ENCODE measurements at regions not wholly inside any gene's neighbourhood (a gene's known extent, or its start where the extent isn't known, plus 50 kb on each side); places are given as distances from the start of the nearest gene placed in this dataset.
"Not testable (repeated sequence)": the region's sequence is repeated elsewhere in the genome, so short reads cannot be mapped to it uniquely, and the experiment has no call there.

DNA sequence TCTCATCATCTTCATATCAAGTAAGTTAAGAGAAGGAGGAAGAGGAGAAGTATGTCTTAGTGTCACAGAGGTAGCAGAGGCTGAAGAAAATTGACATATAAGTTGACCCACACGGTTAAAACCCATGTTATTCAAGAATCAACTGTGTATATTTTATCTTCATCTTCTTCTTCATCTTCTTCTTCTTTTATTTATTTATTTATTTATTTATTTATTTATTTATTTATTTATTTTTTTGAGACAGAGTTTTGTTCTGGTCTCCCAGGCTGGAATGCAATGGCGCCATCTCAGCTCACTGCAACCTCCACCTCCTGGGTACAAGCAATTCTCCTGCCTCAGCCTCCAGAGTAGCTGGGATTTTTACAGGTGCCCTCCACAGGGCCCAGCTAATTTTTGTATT lies 1242.3 kb upstream of the RAG2 start:
- not testable (repeated sequence) for DNase-seq

DNA sequence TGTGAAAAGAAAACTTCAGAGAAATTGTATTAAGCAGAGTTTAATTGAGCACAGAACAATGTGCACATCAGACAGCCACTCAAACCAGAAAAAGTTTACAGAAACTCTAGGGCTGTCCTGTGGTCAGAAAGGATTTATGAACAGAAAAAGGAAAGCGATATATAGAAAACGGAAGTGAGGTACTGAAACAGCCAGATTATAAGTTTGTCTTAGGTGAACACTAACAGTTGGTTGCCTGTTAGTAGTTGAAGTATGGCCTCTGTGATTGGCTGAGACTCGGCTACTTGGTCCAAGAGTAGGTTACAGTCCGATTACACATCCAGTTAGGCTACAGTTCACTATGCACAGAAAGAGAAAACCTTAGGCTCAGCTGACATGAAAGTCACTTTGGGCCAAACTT lies 1232.5 kb upstream of the RAG2 start:
- DNase-seq: no peak

DNA sequence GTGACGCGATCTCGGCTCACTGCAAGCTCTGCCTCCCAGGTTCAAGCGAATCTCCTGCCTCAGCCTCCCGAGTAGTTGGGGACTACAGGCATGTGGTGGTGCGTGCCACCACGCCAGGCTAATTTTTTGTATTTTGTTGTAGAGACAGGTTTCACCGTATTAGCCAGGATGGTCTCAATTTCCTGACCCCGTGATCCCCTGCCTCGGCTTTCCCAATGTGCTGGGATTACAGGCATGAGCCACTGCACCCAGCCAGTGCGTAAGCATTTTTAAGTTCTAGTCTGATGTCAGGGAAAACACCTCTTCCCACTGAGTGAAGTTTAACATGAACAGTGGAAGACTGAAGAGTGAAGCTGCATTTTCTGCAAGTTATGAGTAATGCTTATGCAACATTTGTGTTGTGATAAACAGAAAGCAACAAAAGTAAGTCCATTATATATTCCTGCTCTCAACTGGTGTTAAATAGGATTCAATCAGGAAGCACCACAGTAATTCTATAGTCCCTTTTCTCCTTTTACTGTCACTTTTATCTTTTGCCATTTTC lies 1219.8 kb upstream of the RAG2 start:
- DNase-seq: no peak

DNA sequence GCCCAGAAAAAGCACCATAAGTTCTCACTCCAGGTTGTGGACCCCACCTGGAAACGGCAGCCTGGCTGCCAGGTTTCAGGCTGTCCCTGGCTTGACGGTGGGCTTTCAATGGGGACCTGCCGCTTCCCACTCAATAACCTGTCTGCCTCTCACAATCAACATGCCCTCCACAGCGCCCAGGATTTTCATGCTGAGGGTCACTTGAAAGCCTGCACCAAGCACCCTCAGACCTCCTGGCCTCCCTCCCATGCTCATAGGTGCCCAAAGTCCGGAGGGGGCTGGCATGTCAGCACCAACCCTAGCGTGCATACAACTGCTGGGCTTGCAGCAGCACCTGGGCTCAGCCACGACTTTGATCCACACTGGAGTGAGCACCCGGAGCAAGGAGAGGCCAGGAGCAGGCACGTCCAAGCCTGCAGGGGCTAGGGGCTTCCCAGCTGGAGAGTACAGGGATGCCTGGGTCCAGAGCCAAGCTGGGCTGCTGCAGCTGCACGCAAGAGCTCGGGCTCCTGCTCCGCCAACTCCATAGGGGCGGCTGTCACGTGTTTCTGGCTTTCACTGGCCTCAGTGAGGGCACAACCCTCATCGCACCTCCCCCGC lies 1214.3 kb upstream of the RAG2 start:
- DNase-seq: no peak

DNA sequence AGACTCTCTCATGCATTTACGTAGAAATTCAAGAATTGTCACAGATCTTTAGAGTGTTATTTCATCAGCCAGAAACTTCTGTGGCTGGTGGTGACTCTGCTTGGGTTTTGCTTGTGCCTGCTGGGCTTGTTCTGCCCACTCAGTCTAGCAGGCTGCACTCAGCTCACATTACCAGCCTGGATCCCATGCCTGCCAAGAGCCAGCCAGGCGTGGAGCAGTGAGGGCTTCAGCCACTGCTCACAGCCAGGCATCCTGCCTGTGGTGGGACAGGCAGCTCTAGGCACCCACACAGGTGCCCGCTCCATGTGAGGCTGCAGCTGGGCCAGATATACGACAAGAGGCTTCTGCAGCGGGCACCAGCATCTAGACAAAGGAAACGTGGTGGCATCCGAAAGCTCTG lies 1213.3 kb upstream of the RAG2 start:
- DNase-seq: no peak

DNA sequence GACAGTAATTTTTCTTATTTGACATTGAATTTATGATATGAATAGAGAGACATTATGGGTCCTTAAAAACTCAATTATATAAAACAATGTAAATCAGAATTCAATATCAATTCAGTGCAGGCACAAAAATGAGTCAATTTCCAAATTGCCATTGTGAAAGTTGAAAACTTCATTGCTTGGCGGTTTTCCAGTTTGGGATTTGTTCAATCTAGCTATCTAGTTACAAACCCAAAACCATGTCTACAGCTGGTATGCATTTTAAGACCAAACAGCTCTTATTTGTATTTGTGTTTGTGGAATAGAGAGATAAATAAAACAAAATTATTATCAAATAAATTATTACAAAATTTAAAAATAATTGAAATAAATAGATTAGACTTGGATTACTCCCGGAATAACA lies 1206.6 kb upstream of the RAG2 start:
- DNase-seq: no peak

DNA sequence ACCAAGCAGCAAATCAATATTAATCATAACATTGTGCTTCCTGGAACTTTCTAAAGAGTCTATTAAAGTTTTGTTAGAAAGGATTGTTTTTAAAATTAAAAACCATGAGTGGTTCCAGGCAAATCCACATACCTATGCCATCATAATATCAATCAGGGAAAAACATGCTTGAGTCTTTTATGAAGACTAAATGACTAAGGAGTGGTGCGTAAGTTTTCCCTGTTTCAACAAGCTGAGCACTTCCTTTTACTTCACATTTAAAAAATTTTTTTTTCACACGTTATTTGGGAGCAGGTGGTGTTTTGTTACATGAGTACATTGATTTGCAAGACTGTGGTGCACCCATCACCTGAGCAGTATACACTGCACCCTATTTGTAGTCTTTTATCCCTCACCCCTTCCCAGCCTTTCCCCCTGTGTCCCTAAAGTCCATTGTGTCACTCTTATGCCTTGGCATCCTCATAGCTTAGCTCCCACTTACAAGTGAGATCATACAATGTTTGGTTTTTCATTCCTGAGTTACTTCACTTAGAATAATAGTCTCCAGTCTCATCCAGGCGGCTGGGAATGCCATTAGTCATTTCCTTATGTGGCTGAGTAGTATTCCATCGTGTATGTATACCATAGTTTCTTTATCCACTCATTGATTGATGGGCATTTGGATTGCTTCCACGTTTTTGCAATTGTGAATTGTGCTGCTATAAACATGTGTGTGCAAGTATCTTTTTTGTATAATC lies 1190.3 kb upstream of the RAG2 start:
- no peak for DNase-seq

DNA sequence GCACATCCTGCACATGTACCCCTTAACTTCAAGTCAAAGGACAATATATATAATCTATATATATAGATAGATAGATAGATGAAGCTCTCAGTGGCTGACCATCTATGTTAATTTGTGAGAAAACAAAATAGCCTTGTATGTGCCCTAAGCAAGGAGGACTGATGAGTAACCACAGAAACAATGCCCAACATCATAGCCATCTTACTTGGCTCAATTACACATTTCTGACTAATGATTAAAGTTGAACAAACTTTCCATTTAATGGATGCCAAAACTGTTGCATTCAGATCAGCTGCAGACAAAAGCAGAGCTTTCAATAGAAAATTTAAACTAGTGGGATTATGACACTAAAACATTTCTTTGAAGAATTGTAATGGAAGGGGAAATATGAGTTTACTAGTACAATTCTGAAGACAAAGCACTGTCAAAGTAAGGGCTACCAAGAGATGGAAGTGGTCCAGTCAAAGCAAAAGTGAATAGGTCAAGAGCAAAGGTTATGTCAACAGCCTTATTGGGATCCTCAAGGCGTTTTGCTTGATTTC lies 1188.2 kb upstream of the RAG2 start:
- no peak for DNase-seq

DNA sequence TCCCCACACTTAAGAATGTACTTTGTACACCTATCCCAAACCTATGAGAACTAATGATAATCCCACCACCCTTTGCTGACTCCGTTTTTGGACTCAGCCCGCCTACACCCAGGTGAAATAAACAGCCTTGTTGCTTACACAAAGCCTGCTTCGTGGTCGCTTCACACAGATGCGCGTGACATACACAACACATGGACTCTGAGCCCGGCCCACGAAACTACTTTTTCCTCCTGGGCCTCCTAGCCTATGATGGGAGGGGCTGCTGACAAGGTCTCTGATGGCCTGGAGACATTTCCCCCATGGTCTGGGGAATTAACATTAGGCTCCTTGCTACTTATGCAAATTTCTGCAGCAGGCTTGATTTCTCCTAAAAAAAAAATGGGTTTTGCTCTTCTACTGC lies 1176.4 kb upstream of the RAG2 start:
- no peak for DNase-seq

DNA sequence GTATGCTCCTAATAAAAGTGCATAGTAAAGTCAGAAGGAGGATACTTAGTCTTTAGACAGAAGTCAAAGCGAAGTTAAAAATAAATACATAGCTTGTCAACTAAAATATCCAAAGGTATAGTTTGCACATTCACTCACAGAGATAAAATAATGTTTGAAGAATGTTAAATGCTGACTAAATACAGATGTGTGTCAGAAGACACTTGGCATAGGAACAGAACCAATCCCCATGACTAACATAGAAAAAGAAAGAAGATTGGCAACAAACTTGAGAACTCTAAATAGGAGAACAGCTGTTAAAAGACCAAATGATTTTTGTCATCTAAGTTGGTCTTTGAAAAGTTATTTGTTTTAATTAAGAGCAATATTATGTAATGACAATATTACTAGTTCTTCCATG lies 1172.1 kb upstream of the RAG2 start:
- DNase-seq: no peak

DNA sequence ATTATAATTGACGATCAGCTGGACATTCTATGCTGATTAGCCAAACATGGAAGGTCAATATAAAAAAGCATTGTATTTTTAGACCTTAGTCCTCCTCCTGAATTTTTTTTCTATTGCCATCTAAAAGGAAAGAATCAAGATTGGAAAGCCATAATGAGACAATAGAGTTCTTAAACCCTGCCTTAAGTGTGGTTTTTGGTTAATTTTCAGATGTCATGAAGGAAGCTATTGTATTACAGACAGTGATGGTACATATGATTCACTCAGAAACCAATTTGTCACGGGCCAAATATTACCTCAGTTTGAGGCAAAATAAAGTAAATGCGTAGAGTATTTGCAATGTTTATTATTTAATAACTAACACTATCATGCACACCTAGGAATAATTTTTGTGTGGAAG lies 1164.0 kb upstream of the RAG2 start:
- no peak for DNase-seq

DNA sequence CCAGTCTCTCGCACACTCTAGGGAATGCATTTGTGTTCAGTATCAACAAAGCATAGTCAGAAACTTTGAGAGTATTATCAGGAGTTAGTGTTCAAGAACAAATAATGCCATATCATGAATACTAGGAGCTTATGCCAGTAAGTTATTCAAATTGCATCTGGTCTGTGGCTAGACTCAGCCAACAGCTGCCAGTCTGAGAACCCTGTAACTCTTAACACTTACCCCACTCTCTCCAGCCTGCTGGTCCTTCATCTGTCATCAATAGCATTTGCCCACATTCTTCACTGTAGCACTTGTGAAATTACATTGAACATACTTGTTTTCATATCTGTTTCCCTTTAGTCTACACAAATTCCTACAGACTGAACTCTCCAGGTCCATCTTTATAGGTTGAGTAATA lies 1157.5 kb upstream of the RAG2 start:
- DNase-seq: no peak

DNA sequence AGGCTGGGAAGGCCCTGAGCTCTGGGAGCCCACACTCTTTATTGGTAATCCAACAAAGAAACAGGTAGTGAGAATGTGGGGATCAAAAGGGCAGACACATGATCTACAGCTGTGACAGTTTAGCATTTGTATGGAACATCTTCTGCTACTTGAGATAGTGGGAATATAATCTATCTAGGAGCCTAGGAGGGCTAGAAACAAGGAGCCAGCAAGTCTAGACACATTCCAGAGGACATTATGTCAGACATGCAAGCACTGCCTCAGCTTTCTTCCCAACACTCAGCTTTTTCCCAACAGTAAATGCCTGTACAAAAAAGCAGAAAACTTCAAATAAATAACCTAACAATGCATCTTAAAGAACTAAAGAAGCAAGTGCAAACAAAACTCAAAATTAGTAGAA lies 1150.6 kb upstream of the RAG2 start:
- DNase-seq: no peak

DNA sequence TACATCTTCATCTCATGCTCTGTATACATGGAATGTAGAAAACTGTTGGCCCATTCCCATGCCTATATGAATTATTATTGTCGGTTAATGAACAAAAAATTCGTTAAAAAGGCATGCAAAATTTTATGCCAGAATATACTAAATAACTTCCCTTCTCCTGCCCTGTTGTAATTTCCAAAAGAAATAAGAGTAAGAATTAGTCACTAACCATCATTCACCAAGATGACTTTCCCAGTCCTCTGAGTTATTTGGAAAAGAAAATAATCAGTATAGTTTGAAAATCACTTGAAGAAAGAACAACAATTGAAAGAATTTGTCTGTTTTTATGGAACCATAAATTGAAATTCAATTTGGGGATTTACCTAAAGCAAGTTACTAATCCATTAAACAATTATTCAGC lies 1149.1 kb upstream of the RAG2 start:
- no peak for DNase-seq

DNA sequence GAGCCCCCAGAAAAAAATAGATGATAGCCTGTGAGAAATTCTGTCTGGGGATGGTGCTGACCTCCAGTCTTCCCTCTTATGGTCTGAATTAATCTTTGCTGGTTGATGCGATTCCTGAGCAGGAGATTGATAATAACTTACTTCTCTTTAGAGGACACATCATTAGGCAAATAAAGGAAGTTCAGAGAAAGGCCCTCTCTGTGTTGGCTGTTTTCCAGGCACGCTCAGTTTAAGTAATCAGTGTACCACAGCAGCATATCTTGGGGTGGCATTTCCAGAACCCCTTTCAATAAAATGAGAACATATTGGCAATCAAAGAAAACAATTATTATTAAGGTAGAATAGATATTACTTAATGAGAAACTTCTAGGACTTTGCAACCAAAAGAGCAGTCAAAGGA lies 1129.3 kb upstream of the RAG2 start:
- no peak for DNase-seq

DNA sequence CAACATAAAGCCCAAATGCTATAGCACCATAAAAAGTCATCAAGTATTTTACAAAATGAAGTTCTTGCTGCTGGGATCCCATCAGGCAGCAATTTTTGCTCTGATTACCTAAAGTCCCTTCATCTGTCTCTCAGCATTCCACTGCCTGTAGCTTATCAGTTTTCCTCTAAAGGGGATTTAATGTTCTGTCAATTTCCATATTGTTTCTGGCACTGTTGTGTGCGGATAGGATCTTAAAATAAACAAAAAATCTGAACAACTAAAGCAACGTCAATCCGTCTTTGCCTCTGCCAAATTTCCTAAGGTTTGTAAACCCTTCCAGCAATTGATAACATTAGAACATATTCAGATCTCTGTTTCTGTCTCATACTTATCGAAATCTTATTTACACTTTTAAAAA lies 1126.3 kb upstream of the RAG2 start:
- DNase-seq: no peak

DNA sequence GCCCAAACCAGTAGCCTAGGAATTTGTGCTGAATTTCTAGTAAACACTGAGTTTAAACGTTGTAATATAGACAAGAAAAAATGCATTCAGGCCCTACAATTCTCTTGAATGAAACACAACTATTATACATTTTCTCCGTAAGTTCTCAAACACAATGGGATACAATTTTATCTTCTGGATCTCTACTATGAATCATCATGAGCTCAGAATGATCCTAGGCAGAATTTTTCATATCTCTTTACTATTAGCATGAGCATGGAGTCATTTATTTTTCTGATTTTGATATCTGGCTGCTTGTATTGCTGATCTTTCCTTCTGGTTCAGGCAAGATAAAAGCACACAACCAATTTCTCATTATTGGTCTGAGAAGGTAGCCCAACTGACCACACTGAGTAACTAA lies 1123.4 kb upstream of the RAG2 start:
- DNase-seq: no peak

DNA sequence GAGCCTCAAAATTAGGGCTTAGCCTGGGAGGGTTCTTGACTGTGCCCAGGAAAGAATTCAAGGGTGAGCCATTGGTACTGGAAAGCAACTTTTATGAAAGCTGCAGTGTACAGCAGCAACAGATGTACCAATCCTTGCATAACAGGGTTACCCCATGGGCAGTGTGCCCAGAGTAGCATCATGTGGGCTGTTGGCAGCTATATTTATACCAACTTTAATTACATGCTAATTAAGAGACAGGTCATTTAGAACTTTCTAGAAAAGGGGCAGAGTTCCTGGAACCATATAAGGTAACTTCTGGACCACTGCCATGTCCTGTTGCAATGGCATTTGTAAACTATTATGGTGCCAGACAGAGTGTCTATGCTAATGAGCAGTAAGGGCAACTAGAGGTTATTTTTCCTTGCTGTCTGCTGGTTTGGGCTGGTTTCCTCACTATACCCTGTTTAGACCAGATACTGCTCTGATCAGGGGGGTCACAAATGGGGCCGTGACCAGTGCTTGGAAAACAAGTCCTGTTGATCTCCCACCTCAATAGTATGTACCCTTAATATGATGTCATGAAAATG lies 1120.5 kb upstream of the RAG2 start:
- no peak for DNase-seq

DNA sequence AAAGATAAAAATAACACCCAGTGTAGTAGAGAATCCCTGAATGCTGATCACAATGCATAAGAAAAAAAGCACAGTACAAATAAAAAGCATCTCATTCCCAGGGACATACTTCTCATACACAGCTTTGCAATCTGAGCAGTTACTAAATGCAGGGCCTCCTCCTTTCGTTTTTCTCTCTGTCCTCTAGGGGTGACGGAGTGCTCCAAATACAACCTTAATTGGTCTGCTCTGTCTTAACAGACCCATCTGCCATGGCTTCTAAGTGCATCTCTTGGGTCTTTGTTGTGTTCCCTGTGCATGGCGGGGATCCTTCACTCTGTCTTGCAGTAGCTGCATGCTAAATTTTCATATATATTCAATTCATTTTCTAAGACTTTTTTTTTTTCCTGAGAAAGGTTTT lies 1114.2 kb upstream of the RAG2 start:
- no peak for DNase-seq

DNA sequence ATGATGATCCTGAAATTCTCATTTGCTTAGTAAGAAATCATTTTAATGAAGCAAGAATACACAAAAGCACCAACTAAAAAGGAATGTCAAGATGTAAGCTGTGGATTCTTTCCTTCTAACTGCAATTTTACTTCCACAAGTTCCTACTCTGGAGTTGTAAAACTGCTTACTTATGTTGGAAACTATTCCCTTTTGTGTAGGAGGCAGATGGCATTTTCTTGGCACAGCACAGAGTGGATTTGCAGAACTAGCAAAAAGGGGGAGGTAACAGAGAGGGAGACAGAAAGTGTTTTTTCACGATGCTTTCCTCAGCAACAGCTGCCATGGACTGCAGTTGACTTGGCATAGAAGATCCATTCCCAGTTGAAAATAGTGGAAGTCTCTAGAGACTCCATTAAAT lies 1112.0 kb upstream of the RAG2 start:
- DNase-seq: no peak

DNA sequence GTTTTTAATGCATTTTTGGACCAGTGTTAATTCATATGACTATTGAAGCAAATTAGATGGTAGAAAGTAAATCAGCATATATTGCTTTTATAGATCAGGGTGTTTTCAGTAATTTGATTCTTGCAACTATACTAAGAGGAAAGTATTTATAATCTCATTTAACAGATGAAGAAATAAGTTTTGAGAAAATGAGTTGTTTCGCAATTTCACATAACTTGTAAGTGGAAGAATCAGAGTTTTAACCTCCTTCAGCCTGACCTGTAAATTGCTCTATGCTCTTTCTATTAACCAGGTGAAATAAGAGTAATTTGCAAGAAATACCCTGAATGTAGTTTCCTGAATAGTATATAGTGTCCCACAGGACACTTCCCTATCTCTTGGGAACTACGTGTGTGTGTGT lies 1106.8 kb upstream of the RAG2 start:
- no peak for DNase-seq

DNA sequence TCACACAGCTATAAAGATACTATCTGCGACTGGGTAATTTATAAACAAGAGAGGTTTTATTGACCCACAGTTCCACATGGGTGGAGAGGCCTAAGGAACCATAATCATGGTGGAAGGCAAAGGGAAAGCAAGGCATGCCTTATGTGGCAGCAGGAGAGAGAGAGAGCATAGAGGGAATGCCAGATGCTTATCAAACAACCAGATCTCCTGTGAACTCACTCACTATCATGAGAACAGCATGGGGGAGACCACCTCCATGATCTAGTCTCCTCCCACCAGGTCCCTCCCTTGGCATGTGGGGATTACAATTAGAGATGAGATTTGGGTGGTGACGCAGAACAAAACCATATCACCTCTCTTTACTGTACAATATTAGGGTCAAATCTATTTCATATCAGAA lies 1101.6 kb upstream of the RAG2 start:
- no peak for DNase-seq

DNA sequence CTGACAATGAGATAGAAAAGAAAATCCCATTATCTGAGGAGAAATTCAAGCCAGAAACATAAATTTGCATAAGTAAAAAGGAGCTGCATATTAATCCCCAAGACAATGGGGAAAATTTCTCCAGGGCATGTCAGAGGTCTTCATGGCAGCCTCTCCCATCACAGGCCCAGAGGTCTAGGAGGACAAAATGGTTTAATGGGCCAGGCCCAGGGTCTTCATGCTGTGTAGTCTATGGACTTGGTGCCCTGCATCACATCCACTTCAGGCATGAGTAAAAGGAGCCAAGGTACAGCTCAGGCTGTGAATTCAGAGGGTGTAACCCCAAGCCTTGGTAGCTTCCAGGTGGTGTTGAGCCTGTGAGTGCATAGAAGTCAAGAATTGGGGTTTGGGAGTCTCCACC lies 1097.2 kb upstream of the RAG2 start:
- DNase-seq: no peak

DNA sequence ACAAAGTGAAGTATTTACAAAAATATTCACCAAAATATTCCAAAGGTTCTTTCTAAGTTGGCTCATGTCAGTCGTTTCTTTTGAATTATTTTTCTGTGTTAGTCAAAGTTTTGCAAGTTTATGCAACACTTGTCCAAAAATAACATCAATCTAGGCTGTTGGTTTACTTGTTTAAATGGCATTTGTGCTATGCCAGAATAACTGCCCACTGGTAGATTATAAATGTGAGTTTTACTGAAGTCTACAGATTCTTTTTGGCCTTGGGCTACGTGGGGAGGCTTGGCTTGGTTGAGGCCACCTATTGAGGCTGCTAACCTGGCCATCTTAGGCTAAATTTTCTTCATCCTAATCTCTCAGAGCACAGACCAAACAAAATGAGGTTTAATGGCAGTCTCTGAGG lies 1091.9 kb upstream of the RAG2 start:
- no peak for DNase-seq

All from NCI-H1048 (cell line).